Head of caudate nucleus (tissue), 42 donors: ENCODE measurements at regions not wholly inside any gene's neighbourhood (a gene's known extent, or its start where the extent isn't known, plus 50 kb on each side); places are given as distances from the start of the nearest gene placed in this dataset.

Source experiments
- DNase-seq, 42 donors: peaks; one replicate each; pipeline versions ENCODE4 v3.0.0 to v3.0.0-alpha.2; 2020 to 2021; ENCODE audit warnings: mixed read lengths in 7 of 42
- intact Hi-C: fragments of 100-400 bp; cut with DNase I; formaldehyde crosslinking; loops from one replicate; pipeline ENCODE4 v1.15.0; 2022

DNA sequence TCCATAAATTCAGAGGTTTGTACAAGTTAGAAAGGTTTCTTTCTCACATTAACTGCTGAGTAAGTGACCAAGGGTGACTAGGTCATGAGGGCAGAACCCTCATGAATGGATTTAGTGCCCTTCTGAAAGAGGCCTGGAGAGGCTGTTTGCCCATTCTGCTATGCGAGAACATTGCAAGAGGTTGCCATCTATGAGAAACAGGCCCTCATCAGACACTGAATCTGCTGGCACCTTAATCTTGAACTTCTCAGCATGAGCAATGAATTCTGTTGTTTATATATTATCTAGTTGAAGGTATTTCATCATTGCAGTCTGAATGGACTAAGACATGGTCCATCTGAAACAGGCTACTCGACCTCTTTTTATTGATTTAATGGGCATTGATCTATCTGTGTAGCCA lies 96.2 kb upstream of the GPRIN3 start:
- intact Hi-C loops, result no loop called here
- DNase-seq, result no peak

GRCh38 chr4:89400287-89401035 lies 92.9 kb upstream of the GPRIN3 start:
- no peak for DNase-seq
- intact Hi-C loops, result no loop called here

- DNase-seq, result no peak
- intact Hi-C loops, result no loop called here
These were observed 91.0 kb upstream of the GPRIN3 start for GRCh38 chr4:89398644-89399043.

- intact Hi-C loops, result no loop called here
- no peak for DNase-seq
These were observed 90.5 kb upstream of the GPRIN3 start for GRCh38 chr4:89398146-89398545.

GRCh38 chr4:89397441-89397840 lies 89.8 kb upstream of the GPRIN3 start:
- intact Hi-C loops, result no loop called here
- no peak for DNase-seq

GRCh38 chr4:89382439-89382838 lies 74.8 kb upstream of the GPRIN3 start:
- intact Hi-C loops, result no loop called here
- DNase-seq, result no peak

DNA sequence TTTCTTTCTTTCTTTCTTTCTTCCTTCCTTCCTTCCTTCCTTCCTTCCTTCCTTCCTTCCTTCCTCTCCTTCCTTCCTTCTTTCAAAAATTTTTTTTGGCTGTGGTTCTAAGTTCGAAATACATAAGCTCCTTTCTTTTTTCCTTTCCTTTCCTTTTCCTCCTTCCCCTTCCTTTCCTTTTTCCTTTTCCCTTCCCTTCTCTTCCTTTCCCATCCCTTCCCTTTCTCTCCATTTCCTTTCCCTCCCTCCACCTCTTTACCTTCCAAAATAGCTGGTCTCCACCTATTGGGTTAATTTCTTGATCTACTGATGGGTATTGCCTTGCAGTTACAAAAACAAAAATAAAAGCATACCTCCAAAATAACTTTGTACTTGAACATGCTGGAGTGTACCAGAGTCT lies 73.4 kb upstream of the GPRIN3 start:
- DNase-seq, result no peak
- intact Hi-C loops, result no loop called here

GRCh38 chr4:89379511-89380044 lies 72.0 kb upstream of the GPRIN3 start:
- DNase-seq, result no peak
- intact Hi-C loops, result no loop called here

GRCh38 chr4:89373394-89373793 lies 65.8 kb upstream of the GPRIN3 start:
- DNase-seq, result no peak
- intact Hi-C loops, result no loop called here

DNA sequence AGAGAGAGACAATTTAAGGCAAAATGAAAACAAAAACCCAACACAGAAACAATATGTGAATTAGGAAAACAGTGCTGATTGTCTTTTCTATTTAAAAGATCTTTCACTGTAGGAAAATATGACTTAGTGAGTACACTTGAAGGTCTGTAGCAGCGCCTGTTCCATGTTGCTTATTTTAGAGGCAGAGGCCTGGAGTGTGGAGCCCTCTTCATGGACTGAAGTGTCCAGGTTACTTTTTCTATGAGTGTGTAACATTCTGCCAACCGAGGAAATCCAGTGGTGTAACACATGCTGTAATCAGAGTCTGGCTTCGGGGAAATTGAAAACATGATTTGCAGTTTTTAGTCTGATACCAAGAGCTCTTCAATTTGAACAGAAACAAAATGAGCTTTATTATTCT lies 64.0 kb upstream of the GPRIN3 start:
- no peak for DNase-seq

GRCh38 chr4:89369581-89369980 lies 62.0 kb upstream of the GPRIN3 start:
- intact Hi-C loops, result no loop called here
- no peak for DNase-seq

More for the DNA sequence above, 64.0 kb upstream of the GPRIN3 start:
- intact Hi-C loops, result no loop called here

DNA sequence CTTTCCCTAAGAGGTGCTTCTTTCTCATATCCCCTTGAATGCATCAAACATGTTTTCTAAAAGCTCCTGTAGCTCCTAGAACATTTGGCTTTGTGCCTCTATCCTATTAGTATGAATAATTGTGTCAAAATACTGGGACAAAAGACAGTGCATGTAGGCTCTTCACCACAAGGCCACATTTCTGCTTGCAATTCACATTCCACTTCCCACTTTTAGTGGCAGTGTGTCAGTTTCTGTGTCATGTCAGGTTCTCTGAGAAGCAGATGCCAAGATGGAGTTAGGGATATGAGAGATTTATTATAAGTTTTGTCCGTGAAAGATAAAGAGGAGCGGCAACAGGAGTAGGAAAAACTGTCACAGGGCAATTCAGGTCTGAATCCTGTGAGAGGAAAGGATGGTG lies 61.3 kb upstream of the GPRIN3 start:
- no peak for DNase-seq
- intact Hi-C loops, result no loop called here

- intact Hi-C loops, result no loop called here
- no peak for DNase-seq
These were observed 58.2 kb upstream of the GPRIN3 start for GRCh38 chr4:89365776-89366175.

DNA sequence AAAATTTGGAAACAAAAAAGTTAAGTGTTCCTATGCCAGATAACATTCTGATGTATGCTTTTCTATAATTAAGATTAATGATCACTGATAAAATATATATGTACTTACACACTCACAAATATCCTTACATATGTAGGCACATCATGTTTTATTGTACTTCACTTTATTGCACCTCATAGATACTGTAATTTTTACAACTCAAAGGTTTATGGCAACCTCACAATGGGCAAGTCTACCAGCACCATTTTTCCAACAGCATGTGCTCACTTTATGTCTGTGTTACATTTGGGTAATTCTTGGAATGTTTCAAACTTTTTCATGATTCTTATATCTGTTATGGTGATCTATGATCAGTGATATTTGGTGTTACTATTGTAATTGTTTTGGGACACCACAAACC lies 57.8 kb upstream of the GPRIN3 start:
- DNase-seq, result no peak

DNA sequence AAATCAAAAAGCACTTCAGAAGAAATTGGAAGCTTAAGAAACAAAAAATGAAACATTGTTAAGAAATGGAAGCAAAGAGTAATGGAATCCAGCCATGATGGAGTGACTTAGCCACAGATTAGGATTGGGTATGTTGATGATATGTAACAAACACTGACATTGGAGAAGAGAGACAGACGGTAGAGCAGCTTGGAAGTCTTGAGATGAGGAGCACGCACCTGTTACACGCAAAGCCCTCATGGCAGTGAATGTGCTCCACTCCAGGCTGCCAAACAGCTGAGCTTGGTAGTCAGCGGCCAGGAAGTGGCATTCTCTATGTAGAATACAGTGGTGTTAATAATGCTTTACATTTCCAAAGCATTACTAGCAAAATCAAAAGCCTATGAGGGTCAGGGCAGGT lies 56.9 kb upstream of the GPRIN3 start:
- DNase-seq, result no peak
- intact Hi-C loops, result no loop called here

More for the DNA sequence above, 57.8 kb upstream of the GPRIN3 start:
- intact Hi-C loops, result no loop called here

DNA sequence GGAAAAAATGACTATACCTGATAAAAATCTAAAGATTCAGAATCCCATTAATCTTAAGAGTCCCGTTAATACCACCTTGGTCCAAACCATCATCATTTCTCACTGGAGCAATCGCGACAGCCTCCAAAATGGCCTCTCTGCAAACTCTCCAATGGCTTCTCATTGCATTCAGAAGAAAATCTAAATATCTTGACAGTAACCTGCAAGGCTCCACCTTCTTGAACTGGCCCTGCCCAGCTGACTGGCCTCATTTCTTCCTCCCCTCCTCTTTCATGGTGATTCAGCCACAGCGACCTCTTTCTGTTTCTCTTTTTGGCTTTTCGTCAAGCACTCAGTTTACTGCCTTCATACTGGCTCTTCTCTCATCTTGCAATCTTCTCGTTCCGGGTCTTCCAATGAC lies 56.2 kb upstream of the GPRIN3 start:
- intact Hi-C loops, result no loop called here

DNA sequence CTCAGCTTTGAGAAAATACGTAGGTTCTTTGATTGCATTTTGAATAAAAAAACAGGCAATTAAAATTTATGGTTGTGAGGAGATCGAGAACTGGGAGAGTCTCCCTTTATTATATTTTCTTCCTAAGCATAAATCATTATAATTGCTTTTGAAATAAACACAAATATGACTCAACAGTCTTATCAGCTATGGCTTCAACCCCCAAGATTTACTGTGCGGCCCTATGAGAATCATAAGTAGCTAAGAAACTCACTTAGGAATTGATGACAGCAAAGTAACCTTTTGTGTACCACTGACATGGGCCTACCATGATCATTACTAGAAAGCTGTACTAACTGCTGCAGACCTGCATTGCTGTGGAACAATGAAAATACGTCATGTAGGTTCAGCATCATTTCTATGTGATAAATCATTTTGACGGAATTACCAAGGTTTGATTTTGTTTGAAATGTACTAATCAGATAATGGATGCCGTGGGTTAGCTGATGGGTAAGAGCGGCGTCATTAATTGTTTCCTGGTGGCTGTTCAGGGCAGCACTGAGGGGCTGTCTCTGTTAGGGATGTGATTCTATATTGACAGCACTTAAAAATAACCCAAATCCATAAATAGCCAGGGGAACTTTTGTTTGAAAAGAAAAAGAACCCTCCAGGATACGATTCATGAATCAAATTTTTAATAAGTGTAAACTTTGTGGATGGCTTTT lies 51.5 kb upstream of the GPRIN3 start:
- no peak for DNase-seq
- intact Hi-C loops, result no loop called here

More for the DNA sequence above, 56.2 kb upstream of the GPRIN3 start:
- DNase-seq, result no peak

GRCh38 chr4:89357787-89358186 lies 50.2 kb upstream of the GPRIN3 start:
- DNase-seq, result no peak
- intact Hi-C loops, result no loop called here
